ENCODE measurements at regions not wholly inside any gene's neighbourhood (a gene's known extent, or its start where the extent isn't known, plus 50 kb on each side); places are given as distances from the start of the nearest gene placed in this dataset.

DNA sequence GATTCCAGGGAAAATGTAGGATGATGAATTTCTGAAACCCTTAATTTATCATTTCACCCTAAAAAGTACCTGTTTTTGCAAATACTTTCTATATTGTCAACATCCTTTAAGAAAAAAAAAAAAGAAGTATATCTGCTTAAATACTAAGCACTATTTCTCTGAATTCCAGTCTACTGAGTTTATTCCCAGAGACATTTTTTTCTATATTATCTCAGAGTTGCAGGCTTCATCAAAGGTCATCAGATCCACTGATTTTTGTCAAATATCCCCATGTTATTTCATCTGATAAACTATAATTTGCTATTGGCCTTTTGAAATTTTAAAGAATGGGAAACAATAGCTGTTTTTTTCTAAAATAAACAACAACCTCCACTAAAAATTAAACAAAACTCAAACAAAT is 357.6 kb upstream of the ID4 start:
- DNase-seq = no peak

DNA sequence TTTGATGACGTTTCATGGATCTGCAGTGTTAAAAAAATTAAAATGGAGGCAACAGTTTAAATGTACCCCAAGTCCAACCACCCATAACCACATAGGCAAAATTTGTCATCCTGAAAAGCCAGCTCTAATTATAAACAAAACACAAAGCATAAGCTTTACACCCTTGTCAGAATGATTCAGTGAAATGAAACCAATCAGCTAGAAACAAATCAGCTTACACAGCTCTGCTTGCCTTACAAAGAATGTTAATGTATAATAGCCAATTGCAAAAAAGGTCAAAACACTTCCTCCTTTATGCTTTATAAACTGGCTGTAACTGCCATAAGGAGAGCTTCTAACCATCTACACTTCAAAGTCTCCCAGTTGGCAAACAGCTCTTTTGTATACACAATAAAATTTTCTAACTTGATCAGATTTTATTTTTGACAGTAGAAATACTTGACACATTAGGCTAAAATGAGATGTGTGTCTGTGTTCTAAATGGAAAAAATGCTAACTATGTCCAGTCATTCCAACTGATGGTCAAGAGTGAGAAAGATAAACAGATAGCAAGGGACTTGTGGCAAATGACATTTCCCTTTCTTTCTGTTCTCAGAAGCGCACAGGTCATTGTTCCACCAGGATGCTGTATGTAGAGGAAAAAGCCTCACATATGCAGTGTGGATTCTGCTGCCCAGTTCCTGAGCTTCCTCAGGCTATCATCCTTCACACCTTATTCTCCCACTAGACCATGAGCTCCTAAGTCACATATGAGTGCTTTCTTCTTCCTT is 344.3 kb upstream of the ID4 start:
- DNase-seq = no peak

DNA sequence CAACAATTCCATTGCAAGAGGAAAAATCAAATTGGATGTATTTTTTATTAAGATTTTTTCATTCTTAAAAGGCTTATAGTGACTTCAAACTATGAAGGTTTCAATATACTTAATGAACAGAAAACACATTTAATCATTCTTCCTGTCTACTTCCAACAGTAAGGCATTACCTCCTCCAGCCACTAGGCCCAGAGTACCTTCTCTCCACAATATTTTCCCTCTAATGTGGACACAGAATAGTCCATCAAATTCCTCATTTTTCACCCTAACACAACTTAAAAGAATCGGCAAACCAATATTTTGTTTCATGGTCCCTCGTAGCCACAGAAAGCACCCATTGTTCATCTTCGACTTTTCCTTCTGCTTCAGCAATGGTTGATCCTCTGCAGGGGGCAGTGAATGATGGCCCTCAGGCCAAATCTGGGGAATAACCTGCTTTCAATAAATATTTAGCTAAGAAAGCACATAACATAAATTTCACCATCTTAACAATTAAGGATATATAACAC is 335.4 kb upstream of the ID4 start:
- DNase-seq = no peak

DNA sequence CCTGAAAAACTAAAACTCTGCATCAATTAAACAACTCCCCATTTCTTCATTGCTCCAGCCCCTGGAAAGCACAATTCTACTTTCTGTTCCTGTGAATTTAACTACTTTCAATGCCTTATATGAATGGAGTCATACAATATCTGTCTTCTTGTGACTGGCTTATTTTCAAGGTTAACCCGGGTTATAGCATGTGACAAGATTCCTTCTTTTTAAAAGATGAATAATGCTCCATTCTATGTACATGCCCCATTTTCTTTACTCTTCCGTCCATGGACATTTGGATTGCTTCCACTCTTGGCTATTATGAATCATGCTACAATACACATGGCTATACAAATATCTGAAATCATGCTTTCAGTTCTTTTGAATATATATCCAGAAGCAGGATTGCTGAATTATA is 334.9 kb upstream of the ID4 start:
- DNase-seq = no peak

DNA sequence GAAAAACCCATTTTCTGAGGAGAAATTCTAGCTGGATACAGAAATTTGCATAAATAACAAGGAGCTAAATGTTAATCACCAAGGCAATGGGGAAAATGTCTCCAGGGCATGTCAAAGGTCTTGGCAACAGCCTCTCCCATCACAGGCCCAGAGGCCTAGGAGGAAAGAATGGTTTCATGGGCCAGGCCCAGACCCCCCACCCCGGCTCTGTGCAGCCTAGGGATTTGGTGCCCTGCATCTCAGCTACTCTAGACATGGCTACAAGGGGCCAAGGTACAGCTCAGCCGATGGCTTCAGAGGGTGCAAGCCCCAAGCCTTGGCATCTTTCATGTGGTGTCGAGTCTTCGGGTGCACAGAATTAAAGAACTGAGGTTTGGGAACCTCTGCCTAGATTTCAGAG is 321.2 kb upstream of the ID4 start:
- DNase-seq = no peak

DNA sequence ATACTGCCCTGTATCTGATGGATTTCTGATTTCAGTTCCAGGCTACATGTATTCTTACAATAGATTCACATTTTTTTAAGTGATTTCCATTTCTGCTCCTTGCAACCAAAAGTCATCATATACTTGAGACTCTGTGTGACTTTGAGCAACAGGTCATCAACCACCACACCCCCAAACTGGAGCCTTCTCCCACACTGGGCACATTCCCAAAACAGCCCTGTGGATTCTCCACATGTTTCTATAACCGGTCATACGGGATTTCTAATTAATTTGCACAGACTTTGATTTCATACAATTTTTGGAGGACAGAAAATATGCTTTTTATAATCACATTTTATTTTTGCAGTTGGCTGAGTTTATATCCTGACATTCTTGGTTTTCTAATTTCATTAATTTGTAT is 317.2 kb upstream of the ID4 start:
- DNase-seq = no peak

DNA sequence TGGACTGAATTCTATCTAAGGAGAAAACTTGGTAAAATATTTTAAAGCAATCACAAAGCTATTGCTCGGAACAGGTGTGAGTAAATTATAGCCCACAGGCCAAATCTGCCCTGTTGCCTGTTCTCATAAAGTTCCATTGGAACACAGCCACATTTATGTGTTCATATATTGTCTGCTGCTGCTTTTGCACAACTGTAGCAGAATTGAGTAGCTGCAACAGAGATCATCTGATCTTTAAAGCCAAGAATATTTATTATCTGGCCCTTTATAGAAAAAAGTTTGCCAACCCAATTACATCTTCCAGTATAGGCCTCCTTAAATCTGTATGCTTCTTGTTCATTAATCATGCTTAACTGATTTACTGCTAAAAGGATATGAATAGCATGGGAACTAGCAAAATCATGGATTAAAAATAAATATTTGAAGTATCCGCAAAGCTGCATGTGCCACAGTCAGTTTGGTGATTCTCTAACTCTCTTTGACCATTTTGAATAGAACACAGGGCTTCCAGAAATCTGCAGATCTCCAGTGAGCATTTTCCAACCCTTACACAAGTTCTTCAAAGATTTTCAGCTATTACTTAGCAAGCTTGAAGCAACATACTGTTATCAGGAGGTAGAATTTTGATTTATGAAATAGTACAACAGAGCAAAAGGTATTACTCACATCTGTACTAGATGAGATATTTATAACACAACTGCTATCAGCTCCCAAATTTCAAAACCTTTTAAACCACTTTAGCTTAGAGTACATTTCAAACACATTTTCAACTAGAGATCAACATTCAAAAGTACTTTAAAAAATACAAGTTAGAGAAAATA is 312.6 kb upstream of the ID4 start:
- no peak for DNase-seq

DNA sequence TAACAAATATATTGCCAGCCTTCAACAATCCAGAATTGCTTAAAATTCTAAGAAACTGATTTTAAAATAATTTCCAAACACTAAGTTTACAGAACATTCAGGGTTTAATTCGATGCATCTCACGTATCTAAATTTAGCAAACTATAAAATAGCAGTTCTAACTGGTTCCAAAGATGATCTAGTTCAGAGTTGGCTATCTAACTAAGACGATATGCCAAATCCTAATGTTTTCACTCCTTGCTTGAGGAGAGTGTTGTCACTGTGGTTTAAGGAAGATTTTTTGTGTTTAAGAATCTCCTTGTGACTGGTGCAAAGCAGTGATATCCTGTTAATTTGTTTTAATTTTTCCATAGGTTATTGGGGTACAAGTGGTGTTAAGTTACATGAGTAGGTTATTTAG is 311.5 kb upstream of the ID4 start:
- no peak for DNase-seq

DNA sequence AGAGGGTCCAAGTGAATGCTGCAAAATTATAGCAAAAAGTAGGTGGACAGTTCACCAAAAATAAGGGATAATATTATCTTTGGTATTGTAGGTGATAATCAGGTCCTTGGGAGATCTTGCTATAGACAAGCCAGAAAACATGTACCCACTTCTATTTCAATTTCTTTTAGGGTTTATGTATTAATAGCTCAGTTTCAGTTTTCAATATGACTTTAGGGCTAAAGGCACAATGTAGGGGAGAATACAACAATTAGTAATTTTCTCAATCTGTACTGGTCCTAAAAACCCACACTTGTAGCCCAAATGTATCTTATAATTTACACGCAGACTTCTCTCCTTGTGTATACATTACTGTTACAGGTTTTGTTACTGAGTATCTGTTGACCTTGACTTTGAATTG is 307.0 kb upstream of the ID4 start:
- no peak for DNase-seq

DNA sequence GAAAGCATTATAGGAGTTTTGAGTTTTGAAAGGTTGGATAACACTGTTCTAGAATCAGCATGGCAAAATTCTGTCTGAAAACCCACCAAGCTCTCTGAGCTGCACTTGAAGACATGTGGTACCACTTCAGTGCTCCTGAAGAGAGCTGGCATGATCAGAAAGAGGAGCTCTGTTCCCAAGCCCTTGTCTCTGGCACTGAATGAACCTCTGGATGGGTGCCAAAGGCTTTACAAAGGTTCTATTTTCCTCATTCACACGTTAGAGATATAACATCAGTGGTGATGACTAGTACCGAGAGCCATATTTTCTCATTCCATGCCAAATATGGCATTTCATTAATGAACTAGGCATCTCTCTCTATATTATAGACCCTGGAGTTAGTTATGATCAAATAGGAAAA is 301.8 kb upstream of the ID4 start:
- DNase-seq = no peak

DNA sequence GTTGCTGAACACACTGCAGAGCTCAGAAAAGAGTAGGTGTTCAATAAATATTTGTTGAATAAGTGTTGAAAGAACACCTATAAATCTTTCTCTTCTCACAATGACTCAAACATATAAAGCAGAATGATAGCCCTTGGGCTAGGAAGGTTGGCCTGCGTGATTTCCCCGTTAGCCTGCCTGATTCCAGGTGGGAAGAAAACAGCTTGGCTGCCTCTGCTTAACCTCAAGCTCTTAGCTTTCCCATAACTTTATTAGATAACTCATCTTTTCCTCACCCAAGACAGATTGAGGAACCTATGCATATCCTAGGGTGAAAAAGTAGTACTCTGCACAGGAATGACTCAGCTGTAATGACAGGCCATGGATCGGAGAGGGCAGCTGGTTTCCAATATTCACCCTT is 300.3 kb upstream of the ID4 start:
- DNase-seq = no peak

DNA sequence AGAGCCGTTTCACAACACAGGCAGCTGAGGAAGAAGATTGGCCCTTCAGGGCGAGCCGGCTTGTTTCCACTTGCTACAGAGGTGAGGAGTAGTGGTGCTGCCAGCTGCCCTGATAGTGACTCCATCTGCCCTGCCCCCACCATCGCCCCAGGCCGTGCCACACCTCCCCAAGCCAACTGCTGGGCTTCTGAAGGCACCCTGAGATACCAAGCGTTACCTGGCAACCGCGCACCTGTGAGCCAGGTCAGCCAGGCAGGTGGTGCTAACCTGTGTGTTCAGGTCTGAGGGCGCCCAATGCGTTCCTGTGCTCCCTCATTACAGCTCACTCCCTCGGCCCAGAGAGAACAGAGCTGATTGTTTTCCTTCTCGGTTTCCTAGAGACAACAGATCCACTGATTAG is 299.1 kb upstream of the ID4 start:
- DNase-seq = no peak

DNA sequence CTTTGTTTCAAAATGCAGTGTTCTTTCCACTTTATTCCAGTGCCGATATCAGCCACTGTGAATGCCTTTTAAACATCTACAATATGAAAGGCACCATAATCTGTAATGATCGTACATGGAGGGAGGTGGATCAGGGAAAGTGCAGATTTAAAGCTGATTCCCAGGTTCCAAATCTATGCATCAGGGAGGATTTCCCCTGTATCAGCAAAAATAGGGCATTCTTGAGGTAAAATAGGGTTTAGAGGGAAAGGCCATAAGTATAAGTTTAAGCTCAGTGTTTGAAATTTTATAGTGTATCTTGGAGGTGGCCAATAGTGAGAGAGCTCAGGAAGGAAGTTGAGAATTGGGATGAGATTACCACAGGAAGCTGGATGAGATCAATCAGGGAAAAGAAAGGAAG is 289.7 kb upstream of the ID4 start:
- DNase-seq = no peak

DNA sequence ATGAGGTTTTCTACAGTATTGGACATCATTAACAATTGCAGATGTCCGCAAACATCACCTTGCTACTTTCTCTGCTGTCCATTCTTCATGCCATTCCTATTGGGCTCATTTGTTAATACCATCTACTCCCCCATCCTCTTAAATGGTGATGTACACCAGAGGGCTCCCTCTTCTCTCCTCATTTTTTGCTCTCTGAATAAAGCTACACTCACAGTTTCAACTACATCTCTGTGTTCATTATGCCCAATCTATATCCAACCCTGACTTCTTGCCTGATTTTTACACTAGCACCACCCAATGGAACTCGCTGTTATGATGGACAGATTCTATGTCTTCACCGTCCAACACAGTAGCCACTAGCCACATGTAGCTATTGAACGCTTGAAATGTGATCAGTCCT is 288.1 kb upstream of the ID4 start:
- no peak for DNase-seq

DNA sequence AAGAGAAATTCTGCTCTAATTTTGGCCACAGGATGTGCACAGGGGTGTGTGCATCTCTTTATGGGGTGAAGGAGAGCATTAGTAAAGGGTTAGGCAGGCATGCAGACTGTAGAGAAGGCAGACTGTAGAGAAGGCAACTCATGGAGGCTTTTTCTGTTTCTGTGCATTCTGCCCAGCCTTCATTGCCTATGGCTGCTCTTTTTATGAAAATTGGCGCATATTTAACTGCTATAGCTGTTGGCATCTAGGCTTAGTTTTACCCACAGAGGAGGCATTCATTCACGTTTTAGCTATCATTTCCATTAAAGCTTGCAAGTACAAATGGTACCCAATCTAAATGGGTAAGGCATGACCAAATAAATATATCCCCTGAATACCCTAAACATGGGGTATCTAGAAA is 286.8 kb upstream of the ID4 start:
- DNase-seq = no peak

DNA sequence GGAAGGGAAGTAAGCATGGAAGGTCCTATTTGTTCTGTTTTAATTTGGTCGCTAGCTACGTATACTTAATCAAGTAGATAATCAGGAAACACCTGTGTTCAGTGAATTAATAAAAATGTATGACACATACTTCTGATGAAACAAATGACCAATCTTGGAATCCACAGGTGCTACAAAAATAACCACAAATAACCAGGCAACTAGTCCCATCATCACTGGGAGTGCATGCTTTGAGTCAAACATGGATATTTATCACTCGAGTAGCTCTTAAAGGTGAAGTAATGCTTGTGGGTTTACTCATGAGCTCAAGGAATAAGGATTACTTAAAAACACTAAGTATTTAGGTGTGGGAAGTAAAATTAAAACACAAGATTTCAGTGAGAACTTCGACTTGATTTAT is 285.6 kb upstream of the ID4 start:
- no peak for DNase-seq

DNA sequence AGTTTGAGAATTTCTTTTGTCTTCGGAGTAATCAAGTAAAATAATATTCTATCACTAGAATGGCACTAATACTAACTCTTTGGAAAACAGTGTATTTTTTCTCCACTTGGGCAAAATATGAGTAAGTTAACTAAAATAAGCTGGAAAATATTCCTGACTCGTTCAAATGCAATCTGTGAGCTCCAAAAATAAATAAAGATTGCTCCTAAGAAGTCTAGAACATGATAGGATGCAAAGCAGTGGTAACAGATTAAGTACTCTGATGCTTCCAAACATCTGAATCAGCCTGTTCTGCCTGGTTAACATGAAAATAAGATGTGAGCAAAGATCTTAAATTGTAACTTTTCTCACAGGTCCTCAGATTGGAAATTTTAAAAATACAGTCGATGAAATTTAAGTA is 285.1 kb upstream of the ID4 start:
- no peak for DNase-seq

DNA sequence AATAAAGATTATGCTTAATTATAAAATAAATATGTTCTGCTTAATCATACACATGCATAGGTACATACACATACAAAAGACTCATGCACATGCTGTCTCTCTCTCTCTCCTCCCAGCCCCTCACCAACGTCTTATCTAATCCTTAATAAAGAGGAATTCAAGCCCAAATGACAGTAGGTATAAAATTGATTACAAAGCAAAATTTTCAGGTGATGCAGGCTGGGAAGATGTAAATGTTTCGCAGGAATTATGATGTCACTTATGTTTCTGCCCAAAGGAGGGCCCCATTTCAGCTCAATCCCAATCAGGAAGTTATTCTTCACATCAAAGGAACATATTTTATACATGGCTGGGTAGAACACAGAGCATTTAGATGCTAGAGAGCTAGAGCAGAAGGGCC is 284.6 kb upstream of the ID4 start:
- DNase-seq = no peak

DNA sequence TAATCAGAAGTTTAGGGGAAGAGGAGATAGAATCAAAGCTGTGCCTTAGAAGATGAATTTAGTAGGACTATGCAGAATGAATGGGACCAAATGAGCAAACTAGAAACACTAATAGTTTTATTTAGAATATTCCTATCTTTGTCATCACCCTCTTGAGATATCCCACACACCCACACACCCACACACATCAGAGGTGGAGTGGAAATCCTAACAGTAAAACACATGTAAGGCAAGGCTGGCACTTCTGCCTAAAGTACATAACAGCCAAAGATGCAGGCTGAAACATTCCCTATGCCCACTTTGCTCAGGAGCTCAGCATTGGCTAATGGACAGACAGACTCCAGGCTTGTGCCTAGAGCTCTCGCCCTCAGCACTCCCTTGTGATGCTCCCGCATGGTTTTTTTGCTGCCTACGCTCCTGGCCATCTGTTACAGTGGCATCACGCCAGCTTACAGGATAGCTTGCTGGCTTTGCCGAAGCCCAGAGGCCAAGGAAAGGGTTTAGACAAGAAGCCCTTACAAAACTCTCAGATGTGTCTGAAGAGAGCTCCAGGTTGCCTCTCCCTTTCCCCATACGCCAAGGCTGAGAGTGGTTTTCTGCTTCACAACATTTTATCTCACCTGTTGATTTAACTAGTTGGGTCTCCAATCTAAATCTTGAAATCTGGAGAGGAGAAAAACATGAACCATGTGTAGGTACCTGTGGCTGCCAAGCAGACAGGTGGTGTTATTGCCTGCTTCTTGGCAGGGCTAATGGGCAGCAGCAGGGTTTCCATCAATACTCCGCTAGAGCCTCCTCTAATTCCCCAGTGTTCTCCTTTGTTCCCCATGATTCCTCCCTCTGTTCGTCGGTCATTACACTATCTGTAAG is 282.6 kb upstream of the ID4 start:
- no peak for DNase-seq

DNA sequence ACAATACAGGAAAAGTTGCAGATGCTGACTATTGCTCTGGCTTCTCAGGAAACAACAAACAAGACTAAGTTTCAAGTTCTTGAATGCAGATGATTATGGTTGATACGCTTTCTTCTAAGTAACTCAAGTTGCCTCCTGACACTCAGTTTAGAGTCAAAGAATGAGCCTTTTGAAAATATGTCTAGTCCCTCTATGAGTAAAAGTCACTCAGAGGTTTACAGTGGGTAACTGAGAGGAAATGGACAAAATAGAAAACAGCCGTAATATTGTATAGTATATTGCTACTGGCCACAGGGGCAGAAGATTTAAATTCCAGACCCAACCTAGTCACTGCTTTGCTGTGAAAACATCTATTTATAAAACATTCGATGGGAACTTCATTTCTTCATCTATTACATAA is 280.0 kb upstream of the ID4 start:
- DNase-seq = no peak

DNA sequence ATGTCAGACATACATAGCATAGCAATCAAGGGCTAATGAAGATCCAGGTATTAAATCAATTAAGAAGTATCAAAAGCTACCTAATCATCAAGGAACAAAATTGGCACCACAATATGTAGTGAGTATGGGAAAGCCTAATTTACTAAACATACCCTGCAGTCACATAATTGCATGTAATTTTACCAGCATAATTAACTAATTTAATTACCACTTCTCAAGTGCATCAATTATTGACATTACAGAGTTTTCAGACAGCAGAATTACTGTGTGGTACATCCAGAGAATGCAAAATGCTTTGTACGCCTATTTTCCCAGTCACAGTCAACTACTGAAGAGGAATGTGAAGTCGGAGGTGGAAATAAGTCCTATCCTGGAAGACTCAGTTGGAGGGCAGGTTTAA is 279.0 kb upstream of the ID4 start:
- DNase-seq = no peak

DNA sequence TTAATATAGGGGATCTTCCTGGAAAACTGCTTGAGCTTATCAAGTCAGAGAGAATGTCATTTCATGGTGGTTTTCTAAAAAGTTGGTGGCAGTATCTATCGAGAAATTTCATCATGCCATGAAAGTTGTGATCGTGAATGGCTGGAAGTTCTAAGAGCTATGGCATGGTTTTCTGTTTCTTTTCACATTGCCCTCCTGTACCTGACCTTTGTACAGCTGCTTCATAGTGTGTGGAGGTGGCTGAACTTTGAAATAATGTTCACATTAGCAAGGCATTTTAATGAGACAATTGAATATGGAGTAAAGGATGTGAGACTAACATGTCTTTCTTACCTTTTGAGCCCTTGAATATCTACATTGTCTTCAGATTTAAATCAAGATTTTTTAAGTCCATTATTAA is 278.2 kb upstream of the ID4 start:
- DNase-seq = no peak

DNA sequence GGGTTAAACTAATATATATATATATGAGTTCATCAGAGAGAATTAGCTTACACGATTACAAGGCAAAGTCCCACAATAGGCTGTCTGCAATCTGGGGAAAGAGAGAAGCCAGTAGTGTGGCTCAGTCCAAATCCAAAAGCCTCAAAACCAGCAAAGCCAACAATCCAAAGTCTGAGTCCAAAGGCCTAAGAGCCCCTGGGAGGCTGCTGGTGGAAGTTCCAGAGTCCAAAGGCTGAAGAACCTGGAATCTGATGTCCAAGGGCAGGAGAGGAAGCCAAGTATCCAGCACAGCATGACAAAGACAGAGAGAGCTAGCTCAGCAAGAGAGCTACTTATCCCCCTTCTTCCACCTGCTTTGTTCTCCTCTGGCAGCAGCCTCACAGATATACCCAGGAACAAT is 274.7 kb upstream of the ID4 start:
- no peak for DNase-seq

DNA sequence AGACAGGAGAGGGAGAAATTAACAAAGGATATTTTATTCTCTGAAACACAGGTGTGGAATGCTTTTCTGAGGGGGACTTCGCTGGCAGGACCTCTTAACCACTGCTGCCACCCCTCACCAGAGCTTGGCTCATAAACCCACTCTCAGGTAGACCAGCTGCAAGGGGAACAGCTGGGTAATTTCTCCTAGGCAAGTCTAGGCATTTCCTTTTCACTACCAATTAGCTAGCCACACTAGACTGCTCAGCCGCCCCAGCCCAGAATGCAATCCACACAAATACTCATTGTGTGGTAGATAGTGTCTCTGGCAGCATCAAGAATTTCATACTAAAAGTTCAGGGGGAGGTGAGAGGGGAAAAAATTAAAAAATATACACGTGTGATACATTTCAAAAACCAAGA is 267.6 kb upstream of the ID4 start:
- no peak for DNase-seq
